Spinal cord (tissue), 9 donors: ENCODE measurements at regions not wholly inside any gene's neighbourhood (a gene's known extent, or its start where the extent isn't known, plus 50 kb on each side); places are given as distances from the start of the nearest gene placed in this dataset.
A peak's percentile ranks its signal among the peaks of the same experiment; 100 is the strongest.

Source experiments
- DNase-seq, 6 donors: peaks; one replicate each; pipeline versions ENCODE4 v3.0.0 to v3.0.0-alpha.2; 2013 to 2015; ENCODE audit warnings: low spot score in 6 of 6, low read depth in 4 of 6
- H3K27ac ChIP-seq: one replicate; pipeline ENCODE4 v1.5.1; 2013; ENCODE audit warnings: low read depth, low read length, control low read depth
- H3K27me3 ChIP-seq: one replicate; pipeline ENCODE4 v1.6.1; 2013; ENCODE audit warnings: low read length; ENCODE audit not compliant: control insufficient read depth, insufficient read depth
- H3K36me3 ChIP-seq: one replicate; pipeline ENCODE4 v1.6.1; 2013; ENCODE audit warnings: low read length; ENCODE audit not compliant: control insufficient read depth, insufficient read depth
- H3K4me1 ChIP-seq: one replicate; pipeline ENCODE4 v1.6.1; 2013; ENCODE audit warnings: low read length; ENCODE audit not compliant: control insufficient read depth, insufficient read depth
- H3K4me3 ChIP-seq: one replicate; pipeline ENCODE4 v1.5.1; 2013; ENCODE audit warnings: low read depth, low read length, control low read depth
- H3K9me3 ChIP-seq: one replicate; pipeline ENCODE4 v1.6.1; 2013; ENCODE audit warnings: low read length; ENCODE audit not compliant: control insufficient read depth, insufficient read depth
- WGBS: methylation state at CpG from one replicate; pipeline ENCODE4 v1.1.5; 2013; ENCODE audit warnings: missing lambda C conversion rate; ENCODE audit not compliant: insufficient coverage; 5-methylcytosine and 5-hydroxymethylcytosine counted together
- donor health status: healthy.

GRCh38 chr1:79530055-79530454, 523.5 kb upstream of the ADGRL4 start:
- no CpG with 5 or more reads among the region's 2 CpGs for WGBS
- Histone ChIP-seq H3K27ac (no peak overlapping the region), H3K4me3 (no peak overlapping the region)

GRCh38 chr1:79524126-79524525, 517.6 kb upstream of the ADGRL4 start:
- H3K9me3 ChIP-seq, result no peaks in the 10 kb centered on the region
- peak in 1 of 6 donors; percentile 77 for DNase-seq
- H3K27ac ChIP-seq, result no peak overlapping the region
- no peaks in the 10 kb centered on the region for H3K27me3 ChIP-seq
- no peak overlapping the region for H3K4me3 ChIP-seq
- no CpG with 5 or more reads among the region's 1 CpG for WGBS
- no peaks in the 10 kb centered on the region for H3K36me3 ChIP-seq
- H3K4me1 ChIP-seq, result no peaks in the 10 kb centered on the region

More at GRCh38 chr1:79530055-79530454, 523.5 kb upstream of the ADGRL4 start:
- no peaks in the 10 kb centered on the region for H3K27me3 ChIP-seq
- DNase-seq, result peak in 2 of 6 donors; percentile 35 to 36
- no peaks in the 10 kb centered on the region for H3K4me1 ChIP-seq
- H3K9me3 ChIP-seq, result no peaks in the 10 kb centered on the region
- H3K36me3 ChIP-seq, result no peaks in the 10 kb centered on the region

GRCh38 chr1:79519084-79519760, 512.7 kb upstream of the ADGRL4 start:
- WGBS, result no CpG with 5 or more reads among the region's 4 CpGs
- no peak for DNase-seq
- Histone ChIP-seq H3K9me3 (no peaks in the 10 kb centered on the region), H3K4me3 (no peak overlapping the region), H3K27me3 (no peaks in the 10 kb centered on the region), H3K27ac (no peak overlapping the region), H3K4me1 (no peaks in the 10 kb centered on the region), H3K36me3 (no peaks in the 10 kb centered on the region)

GRCh38 chr1:79517470-79518224, 511.1 kb upstream of the ADGRL4 start:
- DNase-seq, result no peak
- Histone ChIP-seq H3K27me3 (no peaks in the 10 kb centered on the region), H3K4me1 (no peaks in the 10 kb centered on the region), H3K36me3 (no peaks in the 10 kb centered on the region), H3K9me3 (no peaks in the 10 kb centered on the region), H3K4me3 (no peak overlapping the region), H3K27ac (no peak overlapping the region)
- no CpG with 5 or more reads among the region's 4 CpGs for WGBS

GRCh38 chr1:79507770-79508169, 501.2 kb upstream of the ADGRL4 start:
- no CpG with 5 or more reads among the region's 2 CpGs for WGBS
- Histone ChIP-seq H3K27me3 (no peaks in the 10 kb centered on the region), H3K27ac (no peak overlapping the region), H3K4me3 (no peak overlapping the region), H3K9me3 (no peaks in the 10 kb centered on the region), H3K36me3 (no peaks in the 10 kb centered on the region), H3K4me1 (no peaks in the 10 kb centered on the region)
- no peak for DNase-seq

GRCh38 chr1:79501153-79501552, 494.6 kb upstream of the ADGRL4 start:
- no peak for DNase-seq
- no CpG with 5 or more reads among the region's 3 CpGs for WGBS
- Histone ChIP-seq H3K4me1 (no peaks in the 10 kb centered on the region), H3K27me3 (no peaks in the 10 kb centered on the region), H3K36me3 (no peaks in the 10 kb centered on the region), H3K4me3 (no peak overlapping the region), H3K9me3 (no peaks in the 10 kb centered on the region), H3K27ac (no peak overlapping the region)

- no peaks in the 10 kb centered on the region for H3K36me3 ChIP-seq
- no peaks in the 10 kb centered on the region for H3K9me3 ChIP-seq
- no CpG with 5 or more reads among the region's 1 CpG for WGBS
- H3K27ac ChIP-seq, result no peak overlapping the region
- no peak for DNase-seq
- H3K27me3 ChIP-seq, result no peaks in the 10 kb centered on the region
- H3K4me1 ChIP-seq, result no peaks in the 10 kb centered on the region
- H3K4me3 ChIP-seq, result no peak overlapping the region
Observed at GRCh38 chr1:79499541-79499940, 493.0 kb upstream of the ADGRL4 start.

GRCh38 chr1:79497193-79497773, 490.8 kb upstream of the ADGRL4 start:
- 29% methylated on average over 1 of the region's 4 CpGs for WGBS
- DNase-seq, result peak in 3 of 6 donors; percentile 14 to 75 (median 56)
- no peaks in the 10 kb centered on the region for H3K27me3 ChIP-seq

GRCh38 chr1:79496129-79496528, 489.6 kb upstream of the ADGRL4 start:
- Histone ChIP-seq H3K27me3 (no peaks in the 10 kb centered on the region), H3K4me3 (no peak overlapping the region), H3K4me1 (no peaks in the 10 kb centered on the region), H3K36me3 (no peaks in the 10 kb centered on the region), H3K9me3 (no peaks in the 10 kb centered on the region), H3K27ac (no peak overlapping the region)
- no peak for DNase-seq
- WGBS, result 80% methylated on average over 1 of the region's 2 CpGs

More at GRCh38 chr1:79497193-79497773, 490.8 kb upstream of the ADGRL4 start:
- Histone ChIP-seq H3K36me3 (no peaks in the 10 kb centered on the region), H3K4me1 (no peaks in the 10 kb centered on the region), H3K9me3 (no peaks in the 10 kb centered on the region), H3K27ac (no peak overlapping the region), H3K4me3 (no peak overlapping the region)
